Hematopoietic multipotent progenitor cell treated with erythropoietin and hydrocortisone succinate and interleukin-3 and kit ligand, for 15 days (in vitro differentiated cells): ENCODE measurements at regions not wholly inside any gene's neighbourhood (a gene's known extent, or its start where the extent isn't known, plus 50 kb on each side); places are given as distances from the start of the nearest gene placed in this dataset.
"Not testable (repeated sequence)": the region's sequence is repeated elsewhere in the genome, so short reads cannot be mapped to it uniquely, and the experiment has no call there.

Experiments used
- DNase-seq: peaks from one replicate; pipeline ENCODE4 v3.0.0-alpha.2; 2015; ENCODE audit warnings: low spot score

GRCh38 chr12:92061061-92061460 lies 84.6 kb downstream of the BTG1 start:
- no peak for DNase-seq

GRCh38 chr12:92059960-92060359 lies 85.7 kb downstream of the BTG1 start:
- DNase-seq = no peak

- no peak for DNase-seq
Observed at GRCh38 chr12:92058664-92059063, 87.0 kb downstream of the BTG1 start.

GRCh38 chr12:92056756-92057155 lies 88.9 kb downstream of the BTG1 start:
- not testable (repeated sequence) for DNase-seq

GRCh38 chr12:92056290-92056689 lies 89.4 kb downstream of the BTG1 start:
- DNase-seq = no peak

- no peak for DNase-seq
Observed at GRCh38 chr12:92055877-92056276, 89.8 kb downstream of the BTG1 start.

GRCh38 chr12:92051441-92051840 lies 94.2 kb downstream of the BTG1 start:
- DNase-seq = no peak

- DNase-seq = no peak
Observed at GRCh38 chr12:92049403-92049802, 96.2 kb downstream of the BTG1 start.

GRCh38 chr12:92047393-92047826 lies 98.2 kb downstream of the BTG1 start:
- no peak for DNase-seq

GRCh38 chr12:92046557-92047392 lies 98.9 kb downstream of the BTG1 start:
- no peak for DNase-seq

- DNase-seq = no peak
Observed at GRCh38 chr12:92045852-92046251, 99.8 kb downstream of the BTG1 start.

- DNase-seq = no peak
Observed at GRCh38 chr12:92044435-92044834, 101.2 kb downstream of the BTG1 start.

GRCh38 chr12:92042791-92043531 lies 102.7 kb downstream of the BTG1 start:
- DNase-seq = no peak

GRCh38 chr12:92041742-92042141 lies 103.9 kb downstream of the BTG1 start:
- DNase-seq = no peak

GRCh38 chr12:92039046-92039445 lies 106.6 kb downstream of the BTG1 start:
- no peak for DNase-seq

GRCh38 chr12:92038476-92038875 lies 107.2 kb downstream of the BTG1 start:
- DNase-seq = no peak

GRCh38 chr12:92036771-92037453 lies 108.7 kb downstream of the BTG1 start:
- no peak for DNase-seq

- no peak for DNase-seq
Observed at GRCh38 chr12:92036061-92036620, 109.5 kb downstream of the BTG1 start.

GRCh38 chr12:92035477-92035876 lies 110.2 kb downstream of the BTG1 start:
- no peak for DNase-seq

- DNase-seq = no peak
Observed at GRCh38 chr12:92034858-92035401, 110.7 kb downstream of the BTG1 start.

- DNase-seq = no peak
Observed at GRCh38 chr12:92034083-92034482, 111.6 kb downstream of the BTG1 start.

- no peak for DNase-seq
Observed at GRCh38 chr12:92032965-92033364, 112.7 kb downstream of the BTG1 start.
